ENCODE measurements at regions not wholly inside any gene's neighbourhood (a gene's known extent, or its start where the extent isn't known, plus 50 kb on each side); places are given as distances from the start of the nearest gene placed in this dataset.

DNA sequence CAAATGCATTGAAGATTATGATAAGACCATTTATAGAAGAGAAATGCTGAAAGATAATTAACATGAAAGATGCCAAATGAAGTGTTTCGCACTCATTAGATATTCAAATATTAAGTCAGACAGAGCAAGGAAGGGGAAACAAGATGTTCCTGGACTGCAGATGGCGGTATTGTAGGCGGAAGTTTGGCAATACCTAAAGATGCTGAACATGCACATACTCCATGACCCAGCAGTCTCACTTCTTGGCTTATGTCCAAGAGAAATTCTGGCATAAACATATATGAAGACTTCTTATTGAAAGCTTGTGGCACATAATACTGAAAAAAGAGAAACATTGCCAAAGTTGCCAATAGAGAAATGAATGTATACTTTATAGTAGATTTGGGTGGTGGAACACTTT, 325.4 kb upstream of the SEMA3C start:
- peak; percentile 3 to 40 for DNase-seq
- FAIRE-seq: no peak

GRCh38 chr7:81236560-81236959, 317.7 kb upstream of the SEMA3C start:
- WGBS, 3 donors: 24 to 54% (median 35%) methylated on average over 2 of the region's 2 CpGs
- Histone ChIP-seq H3K36me3 (ENCODE audit: control insufficient read depth in 3 of 3, insufficient read depth in 2 of 3, low read depth in 1 of 3, low read length in 3 of 3) (no peaks in the 10 kb centered on the region), H3K4me3 (ENCODE audit: low read depth in 1 of 3, low read length in 3 of 3) (no peak overlapping the region), H3K27me3 (ENCODE audit: control insufficient read depth in 3 of 3, insufficient read depth in 3 of 3, low read length in 3 of 3) (no peaks in the 10 kb centered on the region), H3K9me3 (ENCODE audit: control insufficient read depth in 2 of 2, insufficient read depth in 1 of 2, low read depth in 1 of 2, low read length in 1 of 2) (peaks cover 0 to 3% of the 10 kb centered on the region in 2 donors), H3K27ac (ENCODE audit: low read depth in 1 of 3, low read length in 2 of 3) (no peak overlapping the region), H3K4me1 (ENCODE audit: control insufficient read depth in 3 of 3, insufficient read depth in 2 of 3, low read depth in 1 of 3, low read length in 2 of 3) (peaks cover 0 to 3% (median 0%) of the 10 kb centered on the region in 3 donors)
- DNase-seq (no peak), FAIRE-seq (no peak)

More for the DNA sequence above, 325.4 kb upstream of the SEMA3C start:
- Histone ChIP-seq H3K4me1 (ENCODE audit: control insufficient read depth in 3 of 3, insufficient read depth in 2 of 3, low read depth in 1 of 3, low read length in 2 of 3) (no peaks in the 10 kb centered on the region), H3K36me3 (ENCODE audit: control insufficient read depth in 3 of 3, insufficient read depth in 2 of 3, low read depth in 1 of 3, low read length in 3 of 3) (no peaks in the 10 kb centered on the region), H3K27me3 (ENCODE audit: control insufficient read depth in 3 of 3, insufficient read depth in 3 of 3, low read length in 3 of 3) (no peaks in the 10 kb centered on the region), H3K9me3 (ENCODE audit: control insufficient read depth in 2 of 2, insufficient read depth in 1 of 2, low read depth in 1 of 2, low read length in 1 of 2) (no peaks in the 10 kb centered on the region), H3K27ac (ENCODE audit: low read depth in 1 of 3, low read length in 2 of 3) (no peak overlapping the region), H3K4me3 (ENCODE audit: low read depth in 1 of 3, low read length in 3 of 3) (no peak overlapping the region)
- WGBS, 3 donors: 82 to 96% (median 86%) methylated on average over 3 of the region's 3 CpGs

DNA sequence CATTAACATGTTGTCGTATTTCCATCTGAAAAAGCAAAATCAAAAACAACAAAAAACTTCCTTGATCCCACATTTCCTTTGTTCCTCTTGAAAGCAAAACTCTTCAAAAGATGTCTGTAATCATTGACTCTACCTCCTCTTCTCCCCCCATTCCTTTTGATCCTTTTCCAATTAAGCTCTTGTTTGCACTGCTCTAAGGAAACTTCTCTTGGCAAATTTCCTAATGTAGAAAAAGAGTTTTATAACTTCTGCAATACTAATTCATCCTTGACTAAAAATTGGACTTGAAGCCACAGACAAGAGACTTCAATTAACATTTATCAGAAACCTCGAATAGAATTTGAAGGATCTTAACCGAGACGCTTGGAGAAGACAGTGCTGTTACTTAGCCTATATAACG, 317.1 kb upstream of the SEMA3C start:
- 45 to 66% (median 50%) methylated on average over 5 of the region's 5 CpGs for WGBS, 3 donors
- H3K27me3 ChIP-seq (ENCODE audit: control insufficient read depth in 3 of 3, insufficient read depth in 3 of 3, low read length in 3 of 3): no peaks in the 10 kb centered on the region
- peaks cover 0 to 3% (median 0%) of the 10 kb centered on the region in 3 donors for H3K4me1 ChIP-seq (ENCODE audit: control insufficient read depth in 3 of 3, insufficient read depth in 2 of 3, low read depth in 1 of 3, low read length in 2 of 3)
- peaks cover 0 to 3% of the 10 kb centered on the region in 2 donors for H3K9me3 ChIP-seq (ENCODE audit: control insufficient read depth in 2 of 2, insufficient read depth in 1 of 2, low read depth in 1 of 2, low read length in 1 of 2)
- no peak overlapping the region for H3K27ac ChIP-seq (ENCODE audit: low read depth in 1 of 3, low read length in 2 of 3)
- no peak overlapping the region for H3K4me3 ChIP-seq (ENCODE audit: low read depth in 1 of 3, low read length in 3 of 3)
- no peaks in the 10 kb centered on the region for H3K36me3 ChIP-seq (ENCODE audit: control insufficient read depth in 3 of 3, insufficient read depth in 2 of 3, low read depth in 1 of 3, low read length in 3 of 3)
- no peak for FAIRE-seq
- DNase-seq: no peak

DNA sequence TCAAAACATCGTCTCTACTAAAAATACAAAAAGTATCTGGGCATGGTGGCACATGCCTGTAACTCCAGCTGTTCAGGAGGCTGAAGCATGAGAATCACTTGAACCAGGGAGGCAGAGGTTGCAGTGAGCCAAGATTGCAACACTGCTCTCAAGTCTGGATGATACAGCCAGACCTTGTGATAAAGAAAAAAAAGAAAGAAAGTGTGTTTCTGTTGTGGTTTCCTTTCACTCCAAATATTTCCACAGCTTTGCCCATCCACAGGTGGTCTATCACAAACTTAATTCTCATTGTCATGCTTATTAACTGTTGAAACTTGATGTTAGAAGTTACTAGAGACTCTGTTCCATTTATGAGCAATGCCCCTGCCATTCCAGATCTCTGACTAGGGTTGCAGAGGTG, 316.0 kb upstream of the SEMA3C start:
- no peak for FAIRE-seq
- H3K4me1 ChIP-seq (ENCODE audit: control insufficient read depth in 3 of 3, insufficient read depth in 2 of 3, low read depth in 1 of 3, low read length in 2 of 3): peaks cover 0 to 3% (median 0%) of the 10 kb centered on the region in 3 donors
- 73 to 82% (median 80%) methylated on average over 1 of the region's 1 CpG for WGBS, 3 donors
- DNase-seq: peak in 1 of 2 donors; percentile 11
- H3K4me3 ChIP-seq (ENCODE audit: low read depth in 1 of 3, low read length in 3 of 3): no peak overlapping the region
- no peaks in the 10 kb centered on the region for H3K27me3 ChIP-seq (ENCODE audit: control insufficient read depth in 3 of 3, insufficient read depth in 3 of 3, low read length in 3 of 3)
- no peaks in the 10 kb centered on the region for H3K36me3 ChIP-seq (ENCODE audit: control insufficient read depth in 3 of 3, insufficient read depth in 2 of 3, low read depth in 1 of 3, low read length in 3 of 3)
- peaks cover 0 to 3% of the 10 kb centered on the region in 2 donors for H3K9me3 ChIP-seq (ENCODE audit: control insufficient read depth in 2 of 2, insufficient read depth in 1 of 2, low read depth in 1 of 2, low read length in 1 of 2)
- no peak overlapping the region for H3K27ac ChIP-seq (ENCODE audit: low read depth in 1 of 3, low read length in 2 of 3)

- WGBS, 3 donors: 82 to 92% (median 88%) methylated on average over 11 of the region's 11 CpGs
- peaks cover 0 to 3% of the 10 kb centered on the region in 2 donors for H3K9me3 ChIP-seq (ENCODE audit: control insufficient read depth in 2 of 2, insufficient read depth in 1 of 2, low read depth in 1 of 2, low read length in 1 of 2)
- H3K4me3 ChIP-seq (ENCODE audit: low read depth in 1 of 3, low read length in 3 of 3): no peak overlapping the region
- no peaks in the 10 kb centered on the region for H3K36me3 ChIP-seq (ENCODE audit: control insufficient read depth in 3 of 3, insufficient read depth in 2 of 3, low read depth in 1 of 3, low read length in 3 of 3)
- no peak for FAIRE-seq
- no peak for DNase-seq
- H3K4me1 ChIP-seq (ENCODE audit: control insufficient read depth in 3 of 3, insufficient read depth in 2 of 3, low read depth in 1 of 3, low read length in 2 of 3): peaks cover 0 to 3% (median 0%) of the 10 kb centered on the region in 3 donors
- no peak overlapping the region for H3K27ac ChIP-seq (ENCODE audit: low read depth in 1 of 3, low read length in 2 of 3)
- no peaks in the 10 kb centered on the region for H3K27me3 ChIP-seq (ENCODE audit: control insufficient read depth in 3 of 3, insufficient read depth in 3 of 3, low read length in 3 of 3)
Observed at GRCh38 chr7:81233208-81233940, 314.5 kb upstream of the SEMA3C start.

GRCh38 chr7:81232084-81232799, 313.4 kb upstream of the SEMA3C start:
- WGBS, 3 donors: 31 to 60% (median 48%) methylated on average over 8 of the region's 8 CpGs
- peak in 1 of 2 donors; percentile 16 for DNase-seq
- Histone ChIP-seq H3K36me3 (ENCODE audit: control insufficient read depth in 3 of 3, insufficient read depth in 2 of 3, low read depth in 1 of 3, low read length in 3 of 3) (no peaks in the 10 kb centered on the region), H3K27me3 (ENCODE audit: control insufficient read depth in 3 of 3, insufficient read depth in 3 of 3, low read length in 3 of 3) (no peaks in the 10 kb centered on the region), H3K4me1 (ENCODE audit: control insufficient read depth in 3 of 3, insufficient read depth in 2 of 3, low read depth in 1 of 3, low read length in 2 of 3) (peaks cover 0 to 3% (median 0%) of the 10 kb centered on the region in 3 donors), H3K9me3 (ENCODE audit: control insufficient read depth in 2 of 2, insufficient read depth in 1 of 2, low read depth in 1 of 2, low read length in 1 of 2) (peaks cover 0 to 3% of the 10 kb centered on the region in 2 donors), H3K4me3 (ENCODE audit: low read depth in 1 of 3, low read length in 3 of 3) (no peak overlapping the region), H3K27ac (ENCODE audit: low read depth in 1 of 3, low read length in 2 of 3) (no peak overlapping the region)
- FAIRE-seq: no peak

GRCh38 chr7:81231301-81231838, 312.5 kb upstream of the SEMA3C start:
- WGBS, 3 donors: 66 to 67% (median 67%) methylated on average over 5 of the region's 5 CpGs
- no peaks in the 10 kb centered on the region for H3K36me3 ChIP-seq (ENCODE audit: control insufficient read depth in 3 of 3, insufficient read depth in 2 of 3, low read depth in 1 of 3, low read length in 3 of 3)
- DNase-seq: no peak

GRCh38 chr7:81226234-81226633, 307.4 kb upstream of the SEMA3C start:
- 90 to 95% (median 93%) methylated on average over 3 of the region's 3 CpGs for WGBS, 3 donors
- Histone ChIP-seq H3K27ac (ENCODE audit: low read depth in 1 of 3, low read length in 2 of 3) (no peak overlapping the region), H3K9me3 (ENCODE audit: control insufficient read depth in 2 of 2, insufficient read depth in 1 of 2, low read depth in 1 of 2, low read length in 1 of 2) (peaks cover 0 to 15% of the 10 kb centered on the region in 2 donors), H3K36me3 (ENCODE audit: control insufficient read depth in 3 of 3, insufficient read depth in 2 of 3, low read depth in 1 of 3, low read length in 3 of 3) (no peaks in the 10 kb centered on the region), H3K4me3 (ENCODE audit: low read depth in 1 of 3, low read length in 3 of 3) (no peak overlapping the region), H3K4me1 (ENCODE audit: control insufficient read depth in 3 of 3, insufficient read depth in 2 of 3, low read depth in 1 of 3, low read length in 2 of 3) (no peaks in the 10 kb centered on the region), H3K27me3 (ENCODE audit: control insufficient read depth in 3 of 3, insufficient read depth in 3 of 3, low read length in 3 of 3) (no peaks in the 10 kb centered on the region)
- no peak for FAIRE-seq
- DNase-seq: no peak

More at GRCh38 chr7:81231301-81231838, 312.5 kb upstream of the SEMA3C start:
- peaks cover 0 to 3% (median 0%) of the 10 kb centered on the region in 3 donors for H3K4me1 ChIP-seq (ENCODE audit: control insufficient read depth in 3 of 3, insufficient read depth in 2 of 3, low read depth in 1 of 3, low read length in 2 of 3)
- FAIRE-seq: no peak
- peaks cover 0 to 3% of the 10 kb centered on the region in 2 donors for H3K9me3 ChIP-seq (ENCODE audit: control insufficient read depth in 2 of 2, insufficient read depth in 1 of 2, low read depth in 1 of 2, low read length in 1 of 2)
- no peak overlapping the region for H3K27ac ChIP-seq (ENCODE audit: low read depth in 1 of 3, low read length in 2 of 3)
- no peaks in the 10 kb centered on the region for H3K27me3 ChIP-seq (ENCODE audit: control insufficient read depth in 3 of 3, insufficient read depth in 3 of 3, low read length in 3 of 3)
- no peak overlapping the region for H3K4me3 ChIP-seq (ENCODE audit: low read depth in 1 of 3, low read length in 3 of 3)
